HFF-Myc (cell line): ENCODE measurements at regions not wholly inside any gene's neighbourhood (a gene's known extent, or its start where the extent isn't known, plus 50 kb on each side); places are given as distances from the start of the nearest gene placed in this dataset.

ENCODE experiments used
- DNase-seq: peaks from one replicate; pipeline ENCODE4 v3.0.0-alpha.2; 2011; ENCODE audit warnings: low read depth; ENCODE audit errors: extremely low read depth
- H3K4me3 ChIP-seq: replicated peaks from 2 replicates; pipeline ENCODE4 v1.5.1; 2011; ENCODE audit warnings: low read depth, mild to moderate bottlenecking, control low read depth, low read length
- TF ChIP-seq, protein P1 (sequence below): IDR thresholded peaks from 2 replicates; pipeline ENCODE4 v1.5.1; 2012; ENCODE audit warnings: mild to moderate bottlenecking, low read depth, low read length, control low read depth; ENCODE audit errors: missing control alignments

DNA sequence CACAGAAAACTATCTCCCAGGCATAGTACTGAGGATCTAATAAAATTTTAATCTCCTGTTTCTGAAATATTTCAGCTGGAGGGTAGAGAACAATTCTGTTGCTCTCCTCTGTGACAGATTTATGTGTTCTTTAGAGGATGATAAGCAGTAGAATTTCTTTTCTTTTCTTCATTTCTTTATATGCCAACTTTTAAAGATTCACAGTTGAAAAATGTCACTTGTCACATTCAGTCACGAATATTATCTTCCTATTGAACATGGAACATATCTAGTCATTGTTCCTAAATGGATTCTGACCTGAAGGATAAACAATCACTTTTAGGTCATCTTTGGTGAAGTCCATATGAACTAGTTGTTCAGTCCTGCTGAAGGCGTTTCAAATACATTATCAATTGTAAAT is 585.5 kb upstream of the DPPA4 start:
- DNase-seq: no peak
- TF ChIP-seq, protein P1, sequence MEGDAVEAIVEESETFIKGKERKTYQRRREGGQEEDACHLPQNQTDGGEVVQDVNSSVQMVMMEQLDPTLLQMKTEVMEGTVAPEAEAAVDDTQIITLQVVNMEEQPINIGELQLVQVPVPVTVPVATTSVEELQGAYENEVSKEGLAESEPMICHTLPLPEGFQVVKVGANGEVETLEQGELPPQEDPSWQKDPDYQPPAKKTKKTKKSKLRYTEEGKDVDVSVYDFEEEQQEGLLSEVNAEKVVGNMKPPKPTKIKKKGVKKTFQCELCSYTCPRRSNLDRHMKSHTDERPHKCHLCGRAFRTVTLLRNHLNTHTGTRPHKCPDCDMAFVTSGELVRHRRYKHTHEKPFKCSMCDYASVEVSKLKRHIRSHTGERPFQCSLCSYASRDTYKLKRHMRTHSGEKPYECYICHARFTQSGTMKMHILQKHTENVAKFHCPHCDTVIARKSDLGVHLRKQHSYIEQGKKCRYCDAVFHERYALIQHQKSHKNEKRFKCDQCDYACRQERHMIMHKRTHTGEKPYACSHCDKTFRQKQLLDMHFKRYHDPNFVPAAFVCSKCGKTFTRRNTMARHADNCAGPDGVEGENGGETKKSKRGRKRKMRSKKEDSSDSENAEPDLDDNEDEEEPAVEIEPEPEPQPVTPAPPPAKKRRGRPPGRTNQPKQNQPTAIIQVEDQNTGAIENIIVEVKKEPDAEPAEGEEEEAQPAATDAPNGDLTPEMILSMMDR: no peak
- no peak overlapping the region for H3K4me3 ChIP-seq

DNA sequence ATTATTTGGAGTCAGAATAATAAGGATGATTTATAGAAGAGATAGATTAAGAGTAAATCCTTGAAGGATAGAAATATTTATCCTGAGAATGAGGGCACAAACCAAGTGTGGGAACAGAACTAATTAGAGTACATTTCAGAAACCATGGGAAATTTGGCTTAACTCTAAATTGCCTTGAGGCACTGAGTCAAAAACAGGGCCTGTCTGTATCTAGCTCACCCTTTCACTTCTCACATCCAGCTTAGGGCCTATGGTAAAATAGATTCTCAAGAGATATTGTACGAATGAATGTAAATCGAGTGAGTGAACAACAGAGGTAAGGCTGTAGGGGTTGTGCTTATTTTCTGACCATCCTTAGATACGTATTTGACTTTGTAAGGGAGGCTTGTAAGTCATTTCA is 586.1 kb upstream of the DPPA4 start:
- no peak for DNase-seq
- TF ChIP-seq, protein P1: no peak

DNA sequence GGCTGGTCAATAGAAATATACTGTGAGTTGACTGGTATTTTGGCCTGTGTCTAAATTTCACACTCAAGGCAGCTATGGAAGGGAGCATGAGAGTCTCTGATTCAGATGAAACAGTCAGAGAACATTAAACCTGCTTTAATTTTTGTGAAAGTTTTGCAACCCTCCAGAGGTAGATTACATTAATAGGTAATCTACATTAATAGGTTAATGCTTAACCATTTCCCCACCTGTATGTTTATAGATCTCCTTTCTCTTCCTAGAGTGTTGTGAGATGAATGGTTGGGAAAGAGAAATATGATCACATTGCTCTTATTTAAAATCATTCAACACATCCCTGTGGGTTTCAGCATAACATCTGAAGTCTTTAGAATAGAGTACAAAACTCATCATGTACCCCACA is 586.9 kb upstream of the DPPA4 start:
- DNase-seq: no peak
- no peak overlapping the region for H3K4me3 ChIP-seq
- TF ChIP-seq, protein P1: no peak

More for the DNA sequence above, 586.1 kb upstream of the DPPA4 start:
- H3K4me3 ChIP-seq: no peak overlapping the region

DNA sequence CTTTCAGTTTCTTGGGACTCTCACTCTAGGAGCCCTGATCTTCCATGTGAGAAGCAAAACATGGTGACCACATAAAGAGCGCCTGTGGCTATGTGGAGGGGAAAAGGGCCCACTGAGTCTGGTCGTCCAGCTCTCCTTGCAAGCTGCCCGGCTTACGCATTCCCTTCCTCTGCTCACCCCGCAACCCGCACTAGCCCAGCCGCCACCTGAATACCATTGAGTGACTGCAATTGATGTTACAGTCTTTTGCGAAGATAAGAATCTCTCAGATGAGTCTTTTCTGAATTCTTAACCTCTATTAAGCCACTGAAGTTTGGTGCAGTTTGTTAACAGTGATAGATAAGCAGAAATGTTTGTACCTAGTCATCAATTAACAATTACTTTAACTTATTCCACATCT is 589.0 kb upstream of the DPPA4 start:
- no peak for DNase-seq
- no peak overlapping the region for H3K4me3 ChIP-seq
- TF ChIP-seq, protein P1: no peak

DNA sequence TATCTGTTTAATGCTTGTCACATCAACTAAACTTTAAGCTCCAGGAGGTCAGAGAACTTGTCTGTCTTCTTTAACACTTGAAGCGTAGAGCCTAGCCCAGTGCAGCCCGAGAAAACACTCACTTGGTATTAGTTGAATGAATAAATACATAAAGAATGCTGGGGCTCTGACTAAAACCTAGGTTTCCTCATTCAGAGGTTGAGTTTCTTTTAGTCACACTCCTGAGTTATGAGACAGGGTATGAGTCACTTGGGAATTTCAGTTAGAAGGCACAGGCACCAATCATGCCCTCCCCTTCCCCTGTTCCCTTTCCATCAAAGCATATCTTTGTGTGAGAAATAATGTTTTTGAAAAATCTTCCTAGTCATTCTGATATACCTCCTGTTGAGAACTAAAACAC is 589.8 kb upstream of the DPPA4 start:
- TF ChIP-seq, protein P1: no peak

DNA sequence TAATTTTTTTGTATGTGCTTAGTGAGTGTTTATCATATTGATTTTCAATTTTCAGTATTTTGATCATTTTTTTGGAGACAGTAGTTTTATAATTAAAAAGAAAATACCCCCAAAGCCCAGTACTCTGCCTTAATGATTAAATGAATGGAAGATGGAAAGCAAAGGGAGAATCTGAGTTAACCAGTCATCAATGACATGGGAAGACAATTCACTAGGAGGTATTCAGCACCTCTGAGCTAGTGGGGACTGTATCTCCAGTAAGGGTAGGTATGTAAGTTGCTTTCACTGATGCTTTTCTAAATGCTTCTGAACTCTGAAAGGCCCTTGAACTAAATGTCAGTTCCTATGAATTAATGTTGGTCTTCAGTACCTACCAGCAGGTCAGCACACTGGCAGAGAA is 590.4 kb upstream of the DPPA4 start:
- H3K4me3 ChIP-seq: no peak overlapping the region
- no peak for DNase-seq
- TF ChIP-seq, protein P1: no peak

More for the DNA sequence above, 589.8 kb upstream of the DPPA4 start:
- peak; percentile 78 for DNase-seq
- H3K4me3 ChIP-seq: no peak overlapping the region

DNA sequence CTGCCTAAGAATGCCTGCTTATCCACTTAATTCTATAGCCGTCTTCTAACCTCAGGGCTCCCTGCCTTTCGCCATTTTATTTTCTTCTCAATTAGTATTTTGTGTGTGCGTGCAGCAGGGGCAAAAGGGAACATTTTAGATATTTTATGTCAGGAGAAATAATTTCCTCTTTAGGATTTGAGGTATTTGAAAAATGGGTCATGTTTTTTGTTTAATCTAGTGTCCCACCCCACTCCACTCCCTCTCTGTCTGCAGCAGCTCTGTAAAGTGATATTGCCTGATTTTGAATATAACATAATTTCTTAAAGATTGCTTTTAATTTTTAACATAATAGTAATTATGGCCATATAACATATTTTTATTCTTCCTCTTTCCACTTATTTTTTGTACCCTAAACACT is 593.2 kb upstream of the DPPA4 start:
- H3K4me3 ChIP-seq: no peak overlapping the region
- no peak for DNase-seq
- TF ChIP-seq, protein P1: no peak
